ENCODE measurements at regions not wholly inside any gene's neighbourhood (a gene's known extent, or its start where the extent isn't known, plus 50 kb on each side); places are given as distances from the start of the nearest gene placed in this dataset.
"Not testable (repeated sequence)": the region's sequence is repeated elsewhere in the genome, so short reads cannot be mapped to it uniquely, and the experiment has no call there.

- TF ChIP-seq CTCF (conservative IDR thresholded peaks at IDR 0.05) = no peak
- TF ChIP-seq ZFX (IDR thresholded peaks at IDR 0.05) = no peak
- H3K27ac ChIP-seq = no peak overlapping the region
Measured at GRCh38 chr15:93771196-93772030, 459.9 kb upstream of the MCTP2 start.

- TF ChIP-seq ZFX (IDR thresholded peaks at IDR 0.05) (no peak), CTCF (conservative IDR thresholded peaks at IDR 0.05) (no peak)
- H3K27ac ChIP-seq = no peak overlapping the region
Measured at GRCh38 chr15:93770788-93771187, 460.6 kb upstream of the MCTP2 start.

- TF ChIP-seq CTCF (conservative IDR thresholded peaks at IDR 0.05) = no peak
- H3K27ac ChIP-seq = no peak overlapping the region
Measured at GRCh38 chr15:93762036-93762435, 469.3 kb upstream of the MCTP2 start.

GRCh38 chr15:93759629-93760028 is 471.7 kb upstream of the MCTP2 start:
- H3K27ac ChIP-seq = no peak overlapping the region
- TF ChIP-seq CTCF (conservative IDR thresholded peaks at IDR 0.05) (no peak), ZFX (IDR thresholded peaks at IDR 0.05) (no peak)

GRCh38 chr15:93758824-93759223 is 472.5 kb upstream of the MCTP2 start:
- TF ChIP-seq ZFX (IDR thresholded peaks at IDR 0.05) (no peak), CTCF (conservative IDR thresholded peaks at IDR 0.05) (no peak)
- H3K27ac ChIP-seq = no peak overlapping the region

- TF ChIP-seq ZFX (IDR thresholded peaks at IDR 0.05) (no peak), CTCF (conservative IDR thresholded peaks at IDR 0.05) (no peak)
- no peak overlapping the region for H3K27ac ChIP-seq
Measured at GRCh38 chr15:93748710-93749109, 482.7 kb upstream of the MCTP2 start.

GRCh38 chr15:93734976-93735375 is 496.4 kb upstream of the MCTP2 start:
- not testable (repeated sequence) for H3K27ac ChIP-seq

- H3K27ac ChIP-seq = no peak overlapping the region
- TF ChIP-seq ZFX (IDR thresholded peaks at IDR 0.05) (no peak), CTCF (conservative IDR thresholded peaks at IDR 0.05) (no peak)
Measured at GRCh38 chr15:93730724-93731123, 500.6 kb upstream of the MCTP2 start.

Measured in C4-2B (cell line).